ENCODE measurements at regions not wholly inside any gene's neighbourhood (a gene's known extent, or its start where the extent isn't known, plus 50 kb on each side); places are given as distances from the start of the nearest gene placed in this dataset.

GRCh38 chr20:16942756-16943155 is 194.6 kb downstream of the OTOR start:
- Histone ChIP-seq H2AK5ac (ENCODE audit: insufficient read length, low read length) (no peak overlapping the region), H3K23me2 (ENCODE audit: insufficient read length, low read depth, low read length, poor library complexity, severe bottlenecking) (no peaks in the 10 kb centered on the region), H4K8ac (replicated peaks; ENCODE audit: insufficient read length, low read depth, low read length) (no peak overlapping the region), H3K23ac (ENCODE audit: insufficient read length, low read depth, low read length) (no peak overlapping the region), H3K79me1 (ENCODE audit: insufficient read depth, low read depth, low read length, poor library complexity, severe bottlenecking) (no peaks in the 10 kb centered on the region), H3K9me3 (ENCODE audit: control insufficient read depth, low read depth, low read length) (no peaks in the 10 kb centered on the region), H4K20me1 (ENCODE audit: control insufficient read depth, insufficient read depth, insufficient read length) (no peaks in the 10 kb centered on the region), H2BK120ac (ENCODE audit: low read depth, low read length, poor library complexity, severe bottlenecking) (no peak overlapping the region), H2BK5ac (ENCODE audit: insufficient read length, low read length) (no peak overlapping the region), H3K27me3 (ENCODE audit: insufficient read depth, low read length) (no peaks in the 10 kb centered on the region), H3K9ac (ENCODE audit: extremely low read depth, insufficient read length, low read length) (no peak overlapping the region), H3K56ac (ENCODE audit: insufficient read length, low read depth, low read length) (no peak overlapping the region), H3K14ac (ENCODE audit: insufficient read depth, low read length) (no peak overlapping the region), H3T11ph (ENCODE audit: low read length) (no peak overlapping the region), H2BK20ac (ENCODE audit: low read depth, low read length, poor library complexity, severe bottlenecking) (no peak overlapping the region), H4K91ac (ENCODE audit: insufficient read length, low read depth, low read length) (no peak overlapping the region), H3K4ac (ENCODE audit: low read depth, low read length) (no peak overlapping the region), H3K79me2 (ENCODE audit: insufficient read depth, low read length) (no peaks in the 10 kb centered on the region), H2BK12ac (ENCODE audit: insufficient read length, low read depth, low read length) (no peak overlapping the region), H3K4me2 (ENCODE audit: insufficient read depth, insufficient read length, low read length) (no peak overlapping the region), H2AFZ (ENCODE audit: low read length) (no peak overlapping the region), H4K5ac (ENCODE audit: insufficient read length, low read depth, low read length) (no peak overlapping the region), H2BK15ac (ENCODE audit: low read depth, low read length) (no peak overlapping the region), H3K27ac (ENCODE audit: insufficient read length, low read depth, low read length) (no peak overlapping the region), H3K18ac (ENCODE audit: insufficient read length, low read depth, low read length) (no peak overlapping the region), H3K4me1 (ENCODE audit: insufficient read depth, low read length) (peaks cover 14% of the 10 kb centered on the region)
- peaks cover 0 to 20% (median 2%) of the 10 kb centered on the region in 3 experiments; a peak in 4 of 7 replicates for H3K36me3 Mint-ChIP-seq (ENCODE audit: insufficient read depth in 1 of 3, low read depth in 3 of 3)
- H3K4me3 Mint-ChIP-seq: no peak overlapping the region
- WGBS (ENCODE audit: extremely low coverage, insufficient read length, low lambda C conversion rate): no CpG with 5 or more reads among the region's 2 CpGs
- DNase-seq: no peak
- H3K4me1 Mint-ChIP-seq: peaks cover 59 to 69% of the 10 kb centered on the region in 2 experiments
- H3K27me3 Mint-ChIP-seq (ENCODE audit: low read depth): no peaks in the 10 kb centered on the region
- peaks cover 2 to 4% of the 10 kb centered on the region in 2 experiments; a peak in 3 of 5 replicates for H3K9me3 Mint-ChIP-seq
- TF ChIP-seq, protein P1, sequence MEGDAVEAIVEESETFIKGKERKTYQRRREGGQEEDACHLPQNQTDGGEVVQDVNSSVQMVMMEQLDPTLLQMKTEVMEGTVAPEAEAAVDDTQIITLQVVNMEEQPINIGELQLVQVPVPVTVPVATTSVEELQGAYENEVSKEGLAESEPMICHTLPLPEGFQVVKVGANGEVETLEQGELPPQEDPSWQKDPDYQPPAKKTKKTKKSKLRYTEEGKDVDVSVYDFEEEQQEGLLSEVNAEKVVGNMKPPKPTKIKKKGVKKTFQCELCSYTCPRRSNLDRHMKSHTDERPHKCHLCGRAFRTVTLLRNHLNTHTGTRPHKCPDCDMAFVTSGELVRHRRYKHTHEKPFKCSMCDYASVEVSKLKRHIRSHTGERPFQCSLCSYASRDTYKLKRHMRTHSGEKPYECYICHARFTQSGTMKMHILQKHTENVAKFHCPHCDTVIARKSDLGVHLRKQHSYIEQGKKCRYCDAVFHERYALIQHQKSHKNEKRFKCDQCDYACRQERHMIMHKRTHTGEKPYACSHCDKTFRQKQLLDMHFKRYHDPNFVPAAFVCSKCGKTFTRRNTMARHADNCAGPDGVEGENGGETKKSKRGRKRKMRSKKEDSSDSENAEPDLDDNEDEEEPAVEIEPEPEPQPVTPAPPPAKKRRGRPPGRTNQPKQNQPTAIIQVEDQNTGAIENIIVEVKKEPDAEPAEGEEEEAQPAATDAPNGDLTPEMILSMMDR (conservative IDR thresholded peaks at IDR 0.05): no peak
- H3K27ac Mint-ChIP-seq: peak overlapping the region in 1 of 3 experiments; percentile 8; a peak in 1 of 7 replicates

Data from H9 (cell line).